ENCODE measurements at regions not wholly inside any gene's neighbourhood (a gene's known extent, or its start where the extent isn't known, plus 50 kb on each side); places are given as distances from the start of the nearest gene placed in this dataset.

GRCh38 chr2:239726631-239727181 is 298.4 kb downstream of the NDUFA10 start:
- FAIRE-seq, result no peak
- DNase-seq (ENCODE audit: low read depth, low spot score), result no peak
- Histone ChIP-seq H3K79me2 (ENCODE audit: control insufficient read depth, insufficient read depth, low read length) (no peaks in the 10 kb centered on the region), H3K27me3 (ENCODE audit: control insufficient read depth in 2 of 2, insufficient read depth in 2 of 2, low read length in 2 of 2) (no peaks in the 10 kb centered on the region), H3K4me2 (ENCODE audit: insufficient read depth, low read length) (no peak overlapping the region), H3K9ac (replicated peaks; ENCODE audit: extremely low read depth, insufficient read depth, low read length) (no peak overlapping the region), H3K4me1 (ENCODE audit: control insufficient read depth, extremely low read depth, insufficient read depth, low read length) (no peaks in the 10 kb centered on the region), H4K20me1 (replicated peaks; ENCODE audit: control insufficient read depth, extremely low read depth, insufficient read depth, low read length) (no peaks in the 10 kb centered on the region), H3K36me3 (ENCODE audit: control insufficient read depth in 2 of 2, extremely low read depth in 1 of 2, insufficient read depth in 2 of 2, low read length in 2 of 2) (no peaks in the 10 kb centered on the region), H3K9me1 (replicated peaks; ENCODE audit: control insufficient read depth, extremely low read depth, insufficient read depth, low read length) (no peaks in the 10 kb centered on the region), H3K4me3 (replicated peaks in 1 of 3; ENCODE audit: insufficient read depth in 1 of 3, low read depth in 1 of 3, low read length in 3 of 3) (no peak overlapping the region), H3K9me3 (replicated peaks; ENCODE audit: control insufficient read depth, insufficient read depth, low read length) (no peaks in the 10 kb centered on the region), H3K27ac (ENCODE audit: insufficient read depth, low read depth, low read length) (no peak overlapping the region), H2AFZ (ENCODE audit: low read depth, low read length) (no peak overlapping the region)
- intact Hi-C loops (cut with micrococcal nuclease) (no loop called here), dilution Hi-C loops (cut with MboI; ENCODE audit: extremely low pct_ligation_motif_present, low sequenced_read_pairs) (no loop called here)
- TF ChIP-seq FOS (IDR thresholded peaks at IDR 0.05; ENCODE audit: borderline replicate concordance, insufficient read depth, low read length), result no peak
- ChIA-PET CTCF (no interaction called here), POLR2A (no interaction called here)
- BruUV-seq (replicated peaks), result no TSS peak

- intact Hi-C loops (cut with micrococcal nuclease) (no loop called here), dilution Hi-C loops (cut with MboI; ENCODE audit: extremely low pct_ligation_motif_present, low sequenced_read_pairs) (no loop called here)
- Histone ChIP-seq H3K4me3 (replicated peaks in 1 of 3; ENCODE audit: insufficient read depth in 1 of 3, low read depth in 1 of 3, low read length in 3 of 3) (no peak overlapping the region), H3K4me1 (ENCODE audit: control insufficient read depth, extremely low read depth, insufficient read depth, low read length) (no peaks in the 10 kb centered on the region), H3K9me3 (replicated peaks; ENCODE audit: control insufficient read depth, insufficient read depth, low read length) (no peaks in the 10 kb centered on the region), H3K27ac (ENCODE audit: insufficient read depth, low read depth, low read length) (no peak overlapping the region), H2AFZ (ENCODE audit: low read depth, low read length) (no peak overlapping the region), H3K79me2 (ENCODE audit: control insufficient read depth, insufficient read depth, low read length) (no peaks in the 10 kb centered on the region), H3K36me3 (ENCODE audit: control insufficient read depth in 2 of 2, extremely low read depth in 1 of 2, insufficient read depth in 2 of 2, low read length in 2 of 2) (no peaks in the 10 kb centered on the region), H4K20me1 (replicated peaks; ENCODE audit: control insufficient read depth, extremely low read depth, insufficient read depth, low read length) (no peaks in the 10 kb centered on the region), H3K9ac (replicated peaks; ENCODE audit: extremely low read depth, insufficient read depth, low read length) (no peak overlapping the region), H3K9me1 (replicated peaks; ENCODE audit: control insufficient read depth, extremely low read depth, insufficient read depth, low read length) (no peaks in the 10 kb centered on the region), H3K4me2 (ENCODE audit: insufficient read depth, low read length) (no peak overlapping the region), H3K27me3 (ENCODE audit: control insufficient read depth in 2 of 2, insufficient read depth in 2 of 2, low read length in 2 of 2) (no peaks in the 10 kb centered on the region)
- TF ChIP-seq FOS (IDR thresholded peaks at IDR 0.05; ENCODE audit: borderline replicate concordance, insufficient read depth, low read length) (no peak), EZH2 (IDR thresholded peaks at IDR 0.05; ENCODE audit: borderline replicate concordance, low read depth, low read length, severe bottlenecking) (no peak), JUN (IDR thresholded peaks at IDR 0.05; ENCODE audit: borderline replicate concordance, insufficient read depth, insufficient read length, low read depth) (no peak), MAX (IDR thresholded peaks at IDR 0.05; ENCODE audit: insufficient read depth, insufficient read length) (no peak), MYC (IDR thresholded peaks at IDR 0.05; ENCODE audit: low read depth, low read length) (no peak), CTCF (IDR thresholded peaks at IDR 0.05; ENCODE audit: extremely low read depth in 1 of 2, insufficient read depth in 1 of 2, low read depth in 1 of 2, low read length in 2 of 2) (no peak)
- DNase-seq (ENCODE audit: low read depth, low spot score) (no peak), FAIRE-seq (no peak)
- POLR2A ChIA-PET, result no interaction called here
- no TSS peak for BruUV-seq (replicated peaks)
- CTCF ChIA-PET, result no interaction called here
These were observed 299.0 kb downstream of the NDUFA10 start for GRCh38 chr2:239726091-239726591.
